ENCODE measurements at regions not wholly inside any gene's neighbourhood (a gene's known extent, or its start where the extent isn't known, plus 50 kb on each side); places are given as distances from the start of the nearest gene placed in this dataset.

DNA sequence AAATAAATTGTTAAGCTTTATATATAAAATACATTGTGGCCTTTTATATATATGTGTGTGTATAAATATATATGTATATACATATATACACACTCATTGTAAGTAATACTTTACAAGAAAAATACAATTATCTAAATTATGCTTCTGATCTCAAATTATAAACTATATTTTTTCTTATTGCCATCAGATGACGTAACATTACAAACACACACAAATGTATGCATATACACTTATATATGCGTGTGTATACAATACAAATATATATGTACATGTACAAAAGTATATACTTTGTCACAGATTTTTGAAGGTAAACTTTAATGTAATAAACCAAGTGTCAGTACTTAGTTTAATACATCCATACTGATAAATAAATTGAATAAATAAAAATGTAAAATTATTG, 278.9 kb upstream of the LMO3 start:
- Histone ChIP-seq H4K5ac (ENCODE audit: insufficient read length, low read depth, low read length) (no peak overlapping the region), H4K91ac (ENCODE audit: insufficient read length, low read depth, low read length) (no peak overlapping the region), H3K9me3 (ENCODE audit: control insufficient read depth, low read depth, low read length) (no peaks in the 10 kb centered on the region), H3K56ac (ENCODE audit: insufficient read length, low read depth, low read length) (no peak overlapping the region), H3K4me2 (ENCODE audit: insufficient read depth, insufficient read length, low read length) (no peak overlapping the region), H3K27ac (ENCODE audit: insufficient read length, low read depth, low read length) (no peak overlapping the region), H2BK15ac (ENCODE audit: low read depth, low read length) (no peak overlapping the region), H2BK5ac (ENCODE audit: insufficient read length, low read length) (no peak overlapping the region), H4K20me1 (ENCODE audit: control insufficient read depth, insufficient read depth, insufficient read length) (no peaks in the 10 kb centered on the region), H3K9ac (ENCODE audit: extremely low read depth, insufficient read length, low read length) (no peak overlapping the region), H2BK12ac (ENCODE audit: insufficient read length, low read depth, low read length) (no peak overlapping the region), H4K8ac (replicated peaks; ENCODE audit: insufficient read length, low read depth, low read length) (no peak overlapping the region), H3K14ac (ENCODE audit: insufficient read depth, low read length) (no peak overlapping the region), H2BK20ac (ENCODE audit: low read depth, low read length, poor library complexity, severe bottlenecking) (no peak overlapping the region), H3K4ac (ENCODE audit: low read depth, low read length) (no peak overlapping the region), H3K23me2 (ENCODE audit: insufficient read length, low read depth, low read length, poor library complexity, severe bottlenecking) (no peaks in the 10 kb centered on the region), H3K79me1 (ENCODE audit: insufficient read depth, low read depth, low read length, poor library complexity, severe bottlenecking) (no peaks in the 10 kb centered on the region), H3T11ph (ENCODE audit: low read length) (no peak overlapping the region), H3K4me1 (ENCODE audit: insufficient read depth, low read length) (no peaks in the 10 kb centered on the region), H3K23ac (ENCODE audit: insufficient read length, low read depth, low read length) (no peak overlapping the region), H3K27me3 (ENCODE audit: insufficient read depth, low read length) (no peaks in the 10 kb centered on the region), H3K18ac (ENCODE audit: insufficient read length, low read depth, low read length) (no peak overlapping the region), H2AK5ac (ENCODE audit: insufficient read length, low read length) (no peak overlapping the region), H2BK120ac (ENCODE audit: low read depth, low read length, poor library complexity, severe bottlenecking) (no peak overlapping the region), H3K79me2 (ENCODE audit: insufficient read depth, low read length) (no peaks in the 10 kb centered on the region), H2AFZ (ENCODE audit: low read length) (no peak overlapping the region)
- no peaks in the 10 kb centered on the region; a peak in 1 of 7 replicates for H3K36me3 Mint-ChIP-seq (ENCODE audit: insufficient read depth in 1 of 3, low read depth in 3 of 3)
- WGBS (ENCODE audit: extremely low coverage, insufficient read length, low lambda C conversion rate): no CpG with 5 or more reads among the region's 2 CpGs
- TF ChIP-seq, protein P1, sequence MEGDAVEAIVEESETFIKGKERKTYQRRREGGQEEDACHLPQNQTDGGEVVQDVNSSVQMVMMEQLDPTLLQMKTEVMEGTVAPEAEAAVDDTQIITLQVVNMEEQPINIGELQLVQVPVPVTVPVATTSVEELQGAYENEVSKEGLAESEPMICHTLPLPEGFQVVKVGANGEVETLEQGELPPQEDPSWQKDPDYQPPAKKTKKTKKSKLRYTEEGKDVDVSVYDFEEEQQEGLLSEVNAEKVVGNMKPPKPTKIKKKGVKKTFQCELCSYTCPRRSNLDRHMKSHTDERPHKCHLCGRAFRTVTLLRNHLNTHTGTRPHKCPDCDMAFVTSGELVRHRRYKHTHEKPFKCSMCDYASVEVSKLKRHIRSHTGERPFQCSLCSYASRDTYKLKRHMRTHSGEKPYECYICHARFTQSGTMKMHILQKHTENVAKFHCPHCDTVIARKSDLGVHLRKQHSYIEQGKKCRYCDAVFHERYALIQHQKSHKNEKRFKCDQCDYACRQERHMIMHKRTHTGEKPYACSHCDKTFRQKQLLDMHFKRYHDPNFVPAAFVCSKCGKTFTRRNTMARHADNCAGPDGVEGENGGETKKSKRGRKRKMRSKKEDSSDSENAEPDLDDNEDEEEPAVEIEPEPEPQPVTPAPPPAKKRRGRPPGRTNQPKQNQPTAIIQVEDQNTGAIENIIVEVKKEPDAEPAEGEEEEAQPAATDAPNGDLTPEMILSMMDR (conservative IDR thresholded peaks at IDR 0.05): no peak
- H3K9me3 Mint-ChIP-seq: peaks cover 3% of the 10 kb centered on the region in 2 experiments; a peak in 4 of 5 replicates
- no peak overlapping the region for H3K4me3 Mint-ChIP-seq
- peaks cover 0 to 4% of the 10 kb centered on the region in 2 experiments; a peak in 2 of 4 replicates for H3K4me1 Mint-ChIP-seq
- DNase-seq: no peak
- no peak overlapping the region for H3K27ac Mint-ChIP-seq
- no peaks in the 10 kb centered on the region for H3K27me3 Mint-ChIP-seq (ENCODE audit: low read depth)
